ENCODE measurements at regions not wholly inside any gene's neighbourhood (a gene's known extent, or its start where the extent isn't known, plus 50 kb on each side); places are given as distances from the start of the nearest gene placed in this dataset.

DNA sequence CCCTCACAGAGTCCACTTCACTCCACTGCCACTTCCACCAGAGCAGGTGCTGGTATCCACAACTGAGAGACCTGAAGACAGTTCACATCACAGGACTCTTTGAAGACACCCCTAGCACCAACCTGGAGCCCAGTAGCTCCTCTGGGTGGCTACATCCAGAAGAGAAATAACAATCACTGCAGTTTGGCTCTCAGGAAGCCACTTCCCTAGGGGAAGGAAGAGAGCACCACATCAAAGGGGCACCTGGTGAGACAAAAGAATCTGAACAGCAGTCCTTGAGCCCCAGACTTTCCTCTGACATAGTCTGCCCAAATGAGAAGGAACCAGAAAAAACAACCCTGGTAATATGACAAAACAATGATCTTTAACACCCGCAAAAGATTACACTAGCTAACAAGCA lies 113.2 kb downstream of the TENT5C start:
- DNase-seq (ENCODE audit: low spot score): no peak
- H3K36me3 Mint-ChIP-seq (ENCODE audit: low read depth): peaks cover 4% of the 10 kb centered on the region
- H3K4me1 Mint-ChIP-seq (ENCODE audit: low read depth): no peaks in the 10 kb centered on the region
- H3K27me3 Mint-ChIP-seq (ENCODE audit: low read depth): peaks cover 7% of the 10 kb centered on the region
- no peak for TF ChIP-seq CTCF (IDR thresholded peaks at IDR 0.05)
- peaks cover 39% of the 10 kb centered on the region for H3K9me3 Mint-ChIP-seq (ENCODE audit: low read depth)
- no peak overlapping the region for H3K4me3 Mint-ChIP-seq (ENCODE audit: unreplicated experiment)
- no peak overlapping the region for H3K27ac Mint-ChIP-seq (ENCODE audit: unreplicated experiment)

- H3K36me3 Mint-ChIP-seq (ENCODE audit: low read depth): peaks cover 7% of the 10 kb centered on the region
- no peak overlapping the region for H3K4me3 Mint-ChIP-seq (ENCODE audit: unreplicated experiment)
Observed at GRCh38 chr1:117732065-117732797, 126.4 kb downstream of the TENT5C start.

GRCh38 chr1:117732956-117733355 lies 127.1 kb downstream of the TENT5C start:
- TF ChIP-seq CTCF (IDR thresholded peaks at IDR 0.05): no peak
- Mint-ChIP-seq H3K36me3 (ENCODE audit: low read depth) (peaks cover 5% of the 10 kb centered on the region), H3K27ac (ENCODE audit: unreplicated experiment) (no peak overlapping the region), H3K27me3 (ENCODE audit: low read depth) (peaks cover 7% of the 10 kb centered on the region), H3K9me3 (ENCODE audit: low read depth) (peaks cover 8% of the 10 kb centered on the region), H3K4me1 (ENCODE audit: low read depth) (peaks cover 12% of the 10 kb centered on the region), H3K4me3 (ENCODE audit: unreplicated experiment) (no peak overlapping the region)
- DNase-seq (ENCODE audit: low spot score): no peak

More at GRCh38 chr1:117732065-117732797, 126.4 kb downstream of the TENT5C start:
- TF ChIP-seq CTCF (IDR thresholded peaks at IDR 0.05): no peak
- H3K27ac Mint-ChIP-seq (ENCODE audit: unreplicated experiment): no peak overlapping the region
- H3K4me1 Mint-ChIP-seq (ENCODE audit: low read depth): peaks cover 12% of the 10 kb centered on the region
- peaks cover 15% of the 10 kb centered on the region for H3K9me3 Mint-ChIP-seq (ENCODE audit: low read depth)
- no peak for DNase-seq (ENCODE audit: low spot score)
- H3K27me3 Mint-ChIP-seq (ENCODE audit: low read depth): peaks cover 10% of the 10 kb centered on the region

GRCh38 chr1:117734403-117734802 lies 128.6 kb downstream of the TENT5C start:
- no peak overlapping the region for H3K4me3 Mint-ChIP-seq (ENCODE audit: unreplicated experiment)
- H3K36me3 Mint-ChIP-seq (ENCODE audit: low read depth): peaks cover under 1% of the 10 kb centered on the region
- peaks cover 2% of the 10 kb centered on the region for H3K9me3 Mint-ChIP-seq (ENCODE audit: low read depth)
- H3K4me1 Mint-ChIP-seq (ENCODE audit: low read depth): peaks cover 12% of the 10 kb centered on the region
- peaks cover 3% of the 10 kb centered on the region for H3K27me3 Mint-ChIP-seq (ENCODE audit: low read depth)
- peak overlapping the region; percentile 55 for H3K27ac Mint-ChIP-seq (ENCODE audit: unreplicated experiment)
- TF ChIP-seq CTCF (IDR thresholded peaks at IDR 0.05): no peak
- DNase-seq (ENCODE audit: low spot score): no peak

- Mint-ChIP-seq H3K9me3 (ENCODE audit: low read depth) (no peaks in the 10 kb centered on the region), H3K27ac (ENCODE audit: unreplicated experiment) (peak overlapping the region; percentile 81), H3K4me1 (ENCODE audit: low read depth) (peaks cover 12% of the 10 kb centered on the region), H3K36me3 (ENCODE audit: low read depth) (no peaks in the 10 kb centered on the region), H3K27me3 (ENCODE audit: low read depth) (no peaks in the 10 kb centered on the region), H3K4me3 (ENCODE audit: unreplicated experiment) (peak overlapping the region; percentile 69)
- TF ChIP-seq CTCF (IDR thresholded peaks at IDR 0.05): no peak
- DNase-seq (ENCODE audit: low spot score): no peak
Observed at GRCh38 chr1:117735045-117735992, 129.5 kb downstream of the TENT5C start.
